Fibroblast of lung (primary cell): ENCODE measurements at regions not wholly inside any gene's neighbourhood (a gene's known extent, or its start where the extent isn't known, plus 50 kb on each side); places are given as distances from the start of the nearest gene placed in this dataset.
A peak's percentile ranks its signal among the peaks of the same experiment; 100 is the strongest.

Experiments
- DNase-seq, 2 donors: peaks; one replicate each; pipeline versions ENCODE4 v3.0.0 to v3.0.0-alpha.2; 2010; ENCODE audit warnings: low read depth in 2 of 2
- H2AFZ ChIP-seq: 2 replicates; pipeline ENCODE4 v1.5.1; 2012; ENCODE audit warnings: low read length, control low read depth, inconsistent platforms
- H3K27ac ChIP-seq: 2 replicates; pipeline ENCODE4 v1.5.1; 2011; ENCODE audit warnings: low read length, control low read depth; ENCODE audit not compliant: insufficient read depth
- H3K27me3 ChIP-seq: 2 replicates; pipeline ENCODE4 v1.5.1; 2011; ENCODE audit warnings: mild to moderate bottlenecking, low read length; ENCODE audit not compliant: control insufficient read depth, insufficient read depth
- H3K36me3 ChIP-seq: 2 replicates; pipeline ENCODE4 v1.5.1; 2011; ENCODE audit warnings: low read length; ENCODE audit not compliant: control insufficient read depth, insufficient read depth
- H3K4me1 ChIP-seq: 2 replicates; pipeline ENCODE4 v1.5.1; 2011; ENCODE audit warnings: low read length; ENCODE audit not compliant: control insufficient read depth, insufficient read depth; ENCODE audit errors: extremely low read depth
- H3K4me2 ChIP-seq: 2 replicates; pipeline ENCODE4 v1.5.1; 2011; ENCODE audit warnings: low read length, control low read depth; ENCODE audit not compliant: insufficient read depth; ENCODE audit errors: extremely low read depth
- H3K4me3 ChIP-seq, 4 experiments: fragments of 200-600 bp in 1 of 4; sonication (generic) in 1 of 4; replicated peaks in 1 of 4; 2 replicates each; pipeline ENCODE4 v1.5.1; 2011 to 2016; ENCODE audit warnings: low read length in 4 of 4, low read depth in 3 of 4, mild to moderate bottlenecking in 3 of 4, control low read depth in 2 of 4, inconsistent platforms in 1 of 4, mixed read lengths in 1 of 4; ENCODE audit not compliant: insufficient read depth in 1 of 4; ENCODE audit errors: control extremely low read depth in 1 of 4
- H3K79me2 ChIP-seq: 2 replicates; pipeline ENCODE4 v1.5.1; 2012; ENCODE audit warnings: mild to moderate bottlenecking, low read length, inconsistent platforms; ENCODE audit not compliant: control insufficient read depth, insufficient read depth
- H3K9ac ChIP-seq: 2 replicates; pipeline ENCODE4 v1.5.1; 2011; ENCODE audit warnings: mild to moderate bottlenecking, low read length, control low read depth; ENCODE audit not compliant: insufficient read depth
- H3K9me3 ChIP-seq: 2 replicates; pipeline ENCODE4 v1.5.1; 2012; ENCODE audit warnings: low read depth, low read length; ENCODE audit not compliant: control insufficient read depth, insufficient read depth
- H4K20me1 ChIP-seq: 2 replicates; pipeline ENCODE4 v1.5.1; 2011; ENCODE audit warnings: low read length; ENCODE audit not compliant: control insufficient read depth, insufficient read depth; ENCODE audit errors: extremely low read depth
- CTCF ChIP-seq, 2 donors: IDR thresholded peaks in 1 of 2; conservative IDR thresholded peaks in 1 of 2; 1 replicate in 1 of 2; 2 replicates in 1 of 2; pipeline ENCODE4 v1.5.1; 2011 to 2012; ENCODE audit warnings: low read length in 2 of 2, control low read depth in 1 of 2, inconsistent platforms in 1 of 2, low read depth in 1 of 2, mild to moderate bottlenecking in 1 of 2
- EZH2 ChIP-seq: IDR thresholded peaks from 2 replicates; pipeline ENCODE4 v1.5.1; 2012; ENCODE audit warnings: low read length, control low read depth, mild to moderate bottlenecking; ENCODE audit errors: missing control alignments

GRCh38 chr3:109563149-109563548 lies 225.8 kb upstream of the DPPA4 start:
- TF ChIP-seq EZH2 (no peak), CTCF (conservative IDR thresholded peaks at IDR 0.05 in 1 of 2, IDR thresholded peaks at IDR 0.05 in 1 of 2; ENCODE audit: low read depth in 1 of 2, low read length in 2 of 2) (no peak)
- no peaks in the 10 kb centered on the region for H3K4me1 ChIP-seq

GRCh38 chr3:109569135-109569846 lies 231.9 kb upstream of the DPPA4 start:
- H3K27ac ChIP-seq = no peak overlapping the region
- TF ChIP-seq CTCF (conservative IDR thresholded peaks at IDR 0.05 in 1 of 2, IDR thresholded peaks at IDR 0.05 in 1 of 2; ENCODE audit: low read depth in 1 of 2, low read length in 2 of 2) = no peak
- TF ChIP-seq EZH2 = no peak
- no peak overlapping the region for H3K4me2 ChIP-seq
- DNase-seq = peak in 1 of 2 donors; percentile 29
- no peaks in the 10 kb centered on the region for H3K27me3 ChIP-seq
- H4K20me1 ChIP-seq = no peaks in the 10 kb centered on the region
- H3K4me1 ChIP-seq = no peaks in the 10 kb centered on the region
- H3K9ac ChIP-seq = no peak overlapping the region
- H3K79me2 ChIP-seq = no peaks in the 10 kb centered on the region
- H3K4me3 ChIP-seq = no peak overlapping the region
- no peaks in the 10 kb centered on the region for H3K9me3 ChIP-seq
- H3K36me3 ChIP-seq = no peaks in the 10 kb centered on the region
- no peak overlapping the region for H2AFZ ChIP-seq

More at GRCh38 chr3:109563149-109563548, 225.8 kb upstream of the DPPA4 start:
- Histone ChIP-seq H3K9ac (no peak overlapping the region), H3K27ac (no peak overlapping the region), H2AFZ (no peak overlapping the region), H3K4me3 (no peak overlapping the region), H3K9me3 (no peaks in the 10 kb centered on the region), H3K36me3 (no peaks in the 10 kb centered on the region), H4K20me1 (no peaks in the 10 kb centered on the region), H3K79me2 (no peaks in the 10 kb centered on the region), H3K27me3 (no peaks in the 10 kb centered on the region), H3K4me2 (no peak overlapping the region)
- no peak for DNase-seq

DNA sequence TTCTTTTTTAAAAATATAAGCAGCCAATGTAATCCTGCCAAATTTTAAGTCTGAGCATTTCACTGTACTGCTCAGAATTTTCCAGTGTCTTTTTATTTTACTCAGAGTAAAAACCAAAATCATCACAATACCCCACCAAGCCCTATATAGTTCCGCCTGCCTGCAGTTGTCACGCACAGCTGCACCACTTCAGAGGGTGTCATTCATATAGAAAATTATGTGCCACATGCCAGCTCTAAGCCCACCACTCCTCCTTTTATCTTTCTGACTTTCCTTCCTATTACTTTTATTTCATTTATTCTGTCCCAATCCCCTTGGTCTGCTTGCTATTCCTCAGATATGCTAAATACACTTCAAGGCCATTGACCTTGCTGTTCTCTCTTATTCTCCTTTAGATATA lies 233.1 kb upstream of the DPPA4 start:
- Histone ChIP-seq H3K4me1 (no peaks in the 10 kb centered on the region), H3K27me3 (no peaks in the 10 kb centered on the region), H4K20me1 (no peaks in the 10 kb centered on the region), H3K4me2 (no peak overlapping the region), H3K36me3 (no peaks in the 10 kb centered on the region), H3K4me3 (no peak overlapping the region), H3K9ac (no peak overlapping the region), H3K9me3 (no peaks in the 10 kb centered on the region), H3K27ac (no peak overlapping the region), H3K79me2 (no peaks in the 10 kb centered on the region), H2AFZ (no peak overlapping the region)
- TF ChIP-seq CTCF (conservative IDR thresholded peaks at IDR 0.05 in 1 of 2, IDR thresholded peaks at IDR 0.05 in 1 of 2; ENCODE audit: low read depth in 1 of 2, low read length in 2 of 2) (no peak), EZH2 (no peak)
- DNase-seq = no peak
